ENCODE measurements at regions not wholly inside any gene's neighbourhood (a gene's known extent, or its start where the extent isn't known, plus 50 kb on each side); places are given as distances from the start of the nearest gene placed in this dataset.

GRCh38 chr6:153976921-153977693 is 61.9 kb upstream of the OPRM1 start:
- Histone ChIP-seq H4K20me1 (ENCODE audit: control insufficient read depth, insufficient read depth, low read length, poor library complexity, severe bottlenecking) (no peaks in the 10 kb centered on the region), H3K4me3 (ENCODE audit: control extremely low read depth in 1 of 5, extremely low read depth in 1 of 5, insufficient read depth in 1 of 5, low read depth in 2 of 5, low read length in 4 of 5) (no peak overlapping the region), H3K9ac (ENCODE audit: low read length) (no peak overlapping the region), H3K9me3 (ENCODE audit: control extremely low read depth in 1 of 3, control insufficient read depth in 2 of 3, insufficient read depth in 1 of 3, low read length in 2 of 3) (peaks cover 0 to 2% (median 0%) of the 10 kb centered on the region in 3 donors), H3K4me2 (replicated peaks; ENCODE audit: low read depth, low read length, poor library complexity, severe bottlenecking) (no peak overlapping the region), H3K27me3 (replicated peaks in 1 of 4; ENCODE audit: control extremely low read depth in 1 of 4, control insufficient read depth in 3 of 4, insufficient read depth in 4 of 4, low read length in 3 of 4) (no peaks in the 10 kb centered on the region), H3K79me2 (ENCODE audit: control insufficient read depth, insufficient read depth, low read length) (no peaks in the 10 kb centered on the region), H3K27ac (ENCODE audit: low read length in 2 of 2) (no peak overlapping the region), H3K36me3 (replicated peaks in 1 of 2; ENCODE audit: control extremely low read depth in 1 of 2, control insufficient read depth in 1 of 2, extremely low read depth in 1 of 2, insufficient read depth in 2 of 2, low read length in 1 of 2) (no peaks in the 10 kb centered on the region), H2AFZ (ENCODE audit: insufficient read depth, low read depth, low read length, poor library complexity, severe bottlenecking) (no peak overlapping the region), H3K4me1 (ENCODE audit: control insufficient read depth in 2 of 2, insufficient read depth in 2 of 2, low read length in 2 of 2) (no peaks in the 10 kb centered on the region)
- no peaks in the 10 kb centered on the region for H3K9me3 Mint-ChIP-seq (ENCODE audit: insufficient read depth)
- intact Hi-C loops (cut with micrococcal nuclease), result no loop called here
- H3K4me3 Mint-ChIP-seq, result no peak overlapping the region
- TF ChIP-seq CTCF (IDR thresholded peaks at IDR 0.05) (no peak), EZH2 (IDR thresholded peaks at IDR 0.05; ENCODE audit: borderline replicate concordance, insufficient read depth, low read depth, low read length, poor library complexity, severe bottlenecking) (no peak)
- DNase-seq (no peak), ATAC-seq (ENCODE audit: low read depth) (no peak)
- no peaks in the 10 kb centered on the region for H3K4me1 Mint-ChIP-seq
- H3K27ac Mint-ChIP-seq, result no peak overlapping the region
- no CpG with 5 or more reads among the region's 7 CpGs for WGBS (ENCODE audit: insufficient coverage)
- CTCF ChIA-PET, result no interaction called here
- POLR2A ChIA-PET, result no interaction called here
- H3K27me3 Mint-ChIP-seq, result no peaks in the 10 kb centered on the region

- 0% methylated on average over 1 of the region's 4 CpGs for WGBS (ENCODE audit: insufficient coverage)
- no peak overlapping the region for H3K4me2 ChIP-seq (replicated peaks; ENCODE audit: low read depth, low read length, poor library complexity, severe bottlenecking)
- H3K4me3 Mint-ChIP-seq, result no peak overlapping the region
- no peak overlapping the region for H3K4me3 ChIP-seq (ENCODE audit: control extremely low read depth in 1 of 5, extremely low read depth in 1 of 5, insufficient read depth in 1 of 5, low read depth in 2 of 5, low read length in 4 of 5)
- ATAC-seq (ENCODE audit: low read depth) (no peak), DNase-seq (no peak)
- intact Hi-C loops (cut with micrococcal nuclease), result no loop called here
- no peaks in the 10 kb centered on the region for H3K4me1 Mint-ChIP-seq
- no peak for TF ChIP-seq CTCF (IDR thresholded peaks at IDR 0.05)
- TF ChIP-seq EZH2 (IDR thresholded peaks at IDR 0.05; ENCODE audit: borderline replicate concordance, insufficient read depth, low read depth, low read length, poor library complexity, severe bottlenecking), result no peak
- H2AFZ ChIP-seq (ENCODE audit: insufficient read depth, low read depth, low read length, poor library complexity, severe bottlenecking), result no peak overlapping the region
- ChIA-PET CTCF (no interaction called here), POLR2A (no interaction called here)
- no peaks in the 10 kb centered on the region for H3K4me1 ChIP-seq (ENCODE audit: control insufficient read depth in 2 of 2, insufficient read depth in 2 of 2, low read length in 2 of 2)
- no peaks in the 10 kb centered on the region for H3K9me3 ChIP-seq (ENCODE audit: control extremely low read depth in 1 of 3, control insufficient read depth in 2 of 3, insufficient read depth in 1 of 3, low read length in 2 of 3)
- H4K20me1 ChIP-seq (ENCODE audit: control insufficient read depth, insufficient read depth, low read length, poor library complexity, severe bottlenecking), result no peaks in the 10 kb centered on the region
- H3K9ac ChIP-seq (ENCODE audit: low read length), result no peak overlapping the region
- no peaks in the 10 kb centered on the region for H3K27me3 ChIP-seq (replicated peaks in 1 of 4; ENCODE audit: control extremely low read depth in 1 of 4, control insufficient read depth in 3 of 4, insufficient read depth in 4 of 4, low read length in 3 of 4)
- no peaks in the 10 kb centered on the region for H3K36me3 ChIP-seq (replicated peaks in 1 of 2; ENCODE audit: control extremely low read depth in 1 of 2, control insufficient read depth in 1 of 2, extremely low read depth in 1 of 2, insufficient read depth in 2 of 2, low read length in 1 of 2)
- no peak overlapping the region for H3K27ac ChIP-seq (ENCODE audit: low read length in 2 of 2)
- no peaks in the 10 kb centered on the region for H3K27me3 Mint-ChIP-seq
- no peaks in the 10 kb centered on the region for H3K9me3 Mint-ChIP-seq (ENCODE audit: insufficient read depth)
- H3K27ac Mint-ChIP-seq, result no peak overlapping the region
- no peaks in the 10 kb centered on the region for H3K79me2 ChIP-seq (ENCODE audit: control insufficient read depth, insufficient read depth, low read length)
These were observed 73.0 kb upstream of the OPRM1 start for GRCh38 chr6:153966001-153966400.
